IMR-90 (cell line): ENCODE measurements at regions not wholly inside any gene's neighbourhood (a gene's known extent, or its start where the extent isn't known, plus 50 kb on each side); places are given as distances from the start of the nearest gene placed in this dataset.

Experiments
- ATAC-seq: fragments of 200-7000 bp; cut with Tn5 transposase; 2 replicates; pipeline ENCODE4 v1.9.1; 2020; ENCODE audit warnings: low read depth, mild to moderate bottlenecking, moderate library complexity
- BruUV-seq: library from RNA; stranded (reverse); fragments of 400-500 nt; replicated peaks from 2 replicates; lab custom pipeline; 2021; lab: Mats Ljungman, UMichigan
- CTCF ChIA-PET: fragments of 300-600 bp; formaldehyde crosslinking; extraction: SDS; loops from one replicate; lab custom pipeline; 2021; ENCODE audit warnings: antibody characterized with exemption; lab: Yijun Ruan, JAX
- POLR2A ChIA-PET: fragments of 300-600 bp; sonication (Branson Sonifier 250); formaldehyde crosslinking; loops from one replicate; lab custom pipeline; 2022; ENCODE audit warnings: antibody characterized with exemption; ENCODE audit not compliant: unreplicated experiment; lab: Charles Lee
- DNase-seq: peaks from one replicate; pipeline ENCODE4 v3.0.0; 2013
- H2AFZ ChIP-seq: replicated peaks from 2 replicates; pipeline ENCODE3; 2013; ENCODE audit warnings: low read length, mild to moderate bottlenecking; ENCODE audit not compliant: poor library complexity
- H2AK5ac ChIP-seq: 2 replicates; pipeline ENCODE4 v1.6.1; 2013; ENCODE audit warnings: low read depth, low read length, inconsistent platforms
- H2AK9ac ChIP-seq: replicated peaks from 2 replicates; pipeline ENCODE3; 2013; ENCODE audit warnings: mild to moderate bottlenecking, low read depth, low read length, moderate library complexity; ENCODE audit not compliant: poor library complexity
- H2BK120ac ChIP-seq: 2 replicates; pipeline ENCODE4 v1.6.1; 2013; ENCODE audit warnings: low read depth, low read length, inconsistent platforms
- H2BK15ac ChIP-seq: 3 replicates; pipeline ENCODE4 v1.6.1; 2013; ENCODE audit warnings: low read depth, low read length, inconsistent platforms
- H2BK20ac ChIP-seq: 2 replicates; pipeline ENCODE4 v1.6.1; 2013; ENCODE audit warnings: low read depth, mild to moderate bottlenecking, inconsistent platforms, low read length, moderate library complexity
- H2BK5ac ChIP-seq: 2 replicates; pipeline ENCODE4 v1.6.1; 2013; ENCODE audit warnings: mild to moderate bottlenecking, low read depth, low read length, inconsistent platforms; ENCODE audit not compliant: poor library complexity, severe bottlenecking
- H3K14ac ChIP-seq: replicated peaks from 2 replicates; pipeline ENCODE4 v1.6.1; 2013; ENCODE audit warnings: low read depth, low read length, inconsistent platforms
- H3K18ac ChIP-seq: 2 replicates; pipeline ENCODE4 v1.6.1; 2013; ENCODE audit warnings: low read depth, low read length, control low read depth
- H3K23ac ChIP-seq: 2 replicates; pipeline ENCODE4 v1.6.1; 2013; ENCODE audit warnings: low read depth, low read length, inconsistent platforms
- H3K27ac ChIP-seq: 2 replicates; pipeline ENCODE4 v1.5.1; 2013; ENCODE audit warnings: mild to moderate bottlenecking, control low read depth, low read length; ENCODE audit not compliant: insufficient read depth
- H3K27me3 ChIP-seq: 2 replicates; pipeline ENCODE4 v1.6.1; 2013; ENCODE audit warnings: low read length; ENCODE audit not compliant: control insufficient read depth, insufficient read depth
- H3K36me3 ChIP-seq: 2 replicates; pipeline ENCODE4 v1.6.1; 2013; ENCODE audit warnings: low read length, mixed read lengths; ENCODE audit not compliant: control insufficient read depth, insufficient read depth
- H3K4ac ChIP-seq: 2 replicates; pipeline ENCODE4 v1.6.1; 2013; ENCODE audit warnings: low read depth, low read length, inconsistent platforms
- H3K4me1 ChIP-seq: 2 replicates; pipeline ENCODE4 v1.6.1; 2013; ENCODE audit warnings: low read length, mixed read lengths; ENCODE audit not compliant: control insufficient read depth, insufficient read depth
- H3K4me2 ChIP-seq: 2 replicates; pipeline ENCODE4 v1.6.1; 2013; ENCODE audit warnings: low read depth, mild to moderate bottlenecking, control low read depth, low read length, moderate library complexity
- H3K4me3 ChIP-seq: 2 replicates; pipeline ENCODE4 v1.5.1; 2013; ENCODE audit warnings: low read depth, mild to moderate bottlenecking, control low read depth, low read length, moderate library complexity; ENCODE audit not compliant: insufficient read depth
- H3K56ac ChIP-seq: 2 replicates; pipeline ENCODE4 v1.6.1; 2013; ENCODE audit warnings: low read length, inconsistent platforms; ENCODE audit not compliant: insufficient read depth; ENCODE audit errors: extremely low read depth
- H3K79me1 ChIP-seq, 2 experiments: 2 replicates each; pipeline ENCODE4 v1.6.1; 2013; ENCODE audit warnings: low read length in 2 of 2, inconsistent platforms in 1 of 2, low read depth in 1 of 2
- H3K9ac ChIP-seq: 2 replicates; pipeline ENCODE4 v1.6.1; 2013; ENCODE audit warnings: low read depth, low read length, control low read depth
- H3K9me1 ChIP-seq: 2 replicates; pipeline ENCODE4 v1.6.1; 2013; ENCODE audit warnings: low read length, inconsistent platforms; ENCODE audit not compliant: insufficient read depth
- H3K9me3 ChIP-seq: 2 replicates; pipeline ENCODE4 v1.6.1; 2013; ENCODE audit warnings: low read length; ENCODE audit not compliant: control insufficient read depth, insufficient read depth
- H4K20me1 ChIP-seq: 2 replicates; pipeline ENCODE4 v1.6.1; 2013; ENCODE audit warnings: low read length, inconsistent platforms; ENCODE audit not compliant: insufficient read depth
- H4K5ac ChIP-seq: 2 replicates; pipeline ENCODE4 v1.6.1; 2013; ENCODE audit warnings: mild to moderate bottlenecking, low read depth, low read length, control low read depth
- H4K8ac ChIP-seq, 2 experiments: 2 replicates each; pipeline ENCODE4 v1.6.1; 2013; ENCODE audit warnings: low read depth in 2 of 2, low read length in 2 of 2, control low read depth in 1 of 2, inconsistent platforms in 1 of 2
- H4K91ac ChIP-seq: 2 replicates; pipeline ENCODE4 v1.6.1; 2013; ENCODE audit warnings: low read depth, low read length, inconsistent platforms; ENCODE audit not compliant: insufficient read depth
- CEBPB ChIP-seq: IDR thresholded peaks from 2 replicates; pipeline ENCODE4 v1.6.1; 2012; ENCODE audit warnings: low read depth, low read length, improper control_type of control experiment
- dilution Hi-C: fragments of 300-500 bp; cut with HindIII; formaldehyde crosslinking; loops from one replicate; pipeline ENCODE4 v1.14.3; 2018; ENCODE audit warnings: low sequenced_read_pairs; ENCODE audit not compliant: unreplicated experiment
- in situ Hi-C: fragments of 300-500 bp; cut with MboI; formaldehyde crosslinking; loops from 3 replicates; pipeline ENCODE4 v1.14.3; 2019; ENCODE audit warnings: low sequenced_read_pairs, inconsistent platforms, mixed read lengths
- intact Hi-C: fragments of 100-400 bp; cut with micrococcal nuclease; formaldehyde crosslinking; loops from 2 replicates; pipeline ENCODE4 v1.10.0; 2022
- TF ChIP-seq, protein P1 (sequence below): fragments of 150-350 bp; IDR thresholded peaks from 2 replicates; pipeline ENCODE4 v1.6.1; 2017; ENCODE audit warnings: mild to moderate bottlenecking, antibody characterized with exemption, low read length, low read depth

DNA sequence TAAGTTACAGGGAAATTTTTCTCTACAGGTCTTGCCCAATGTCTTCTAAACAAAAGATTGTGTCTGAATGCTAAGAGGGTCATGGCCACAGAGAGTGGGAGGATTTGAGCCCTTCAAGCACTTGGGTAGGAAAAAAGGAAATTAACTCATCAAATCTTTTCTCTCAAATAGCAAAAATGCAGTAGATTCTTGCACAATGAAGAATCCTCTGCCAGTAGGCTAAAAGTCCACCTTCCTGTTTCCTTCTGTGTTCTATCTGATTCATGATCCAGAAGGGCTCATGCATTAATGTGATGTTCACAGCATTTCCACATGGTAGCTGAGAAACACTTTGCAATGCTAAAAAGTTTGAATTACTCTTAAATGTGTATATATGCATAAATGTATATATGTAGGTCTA, 177.1 kb downstream of the CD47 start:
- Histone ChIP-seq H3K4me3 (no peak overlapping the region), H3K14ac (no peak overlapping the region), H2BK5ac (no peak overlapping the region), H3K27me3 (peaks cover 8% of the 10 kb centered on the region), H3K9me3 (0 out of 2 replicates have a peak, but pooled peaks cover 2% of the 10 kb centered on the region), H3K4me2 (no peak overlapping the region), H3K56ac (no peak overlapping the region), H2BK120ac (no peak overlapping the region), H3K4me1 (no peaks in the 10 kb centered on the region), H4K91ac (no peak overlapping the region), H4K5ac (no peak overlapping the region), H2BK20ac (no peak overlapping the region), H3K23ac (no peak overlapping the region), H4K20me1 (no peaks in the 10 kb centered on the region), H3K27ac (no peak overlapping the region), H3K18ac (no peak overlapping the region), H2AFZ (no peak overlapping the region), H3K9me1 (no peaks in the 10 kb centered on the region), H4K8ac (no peak overlapping the region), H3K4ac (no peak overlapping the region), H2BK15ac (no peak overlapping the region), H2AK5ac (no peak overlapping the region), H3K9ac (no peak overlapping the region), H3K36me3 (no peaks in the 10 kb centered on the region), H3K79me1 (no peaks in the 10 kb centered on the region), H2AK9ac (no peak overlapping the region)
- in situ Hi-C loops (no loop called here), intact Hi-C loops (no loop called here), dilution Hi-C loops (no loop called here)
- CTCF ChIA-PET, result interaction anchor here (0.5 kb wide), 1 partner anchor 132 kb away, joined by 3 read pairs; no protein-coding TSS in a partner anchor
- TF ChIP-seq, protein P1, sequence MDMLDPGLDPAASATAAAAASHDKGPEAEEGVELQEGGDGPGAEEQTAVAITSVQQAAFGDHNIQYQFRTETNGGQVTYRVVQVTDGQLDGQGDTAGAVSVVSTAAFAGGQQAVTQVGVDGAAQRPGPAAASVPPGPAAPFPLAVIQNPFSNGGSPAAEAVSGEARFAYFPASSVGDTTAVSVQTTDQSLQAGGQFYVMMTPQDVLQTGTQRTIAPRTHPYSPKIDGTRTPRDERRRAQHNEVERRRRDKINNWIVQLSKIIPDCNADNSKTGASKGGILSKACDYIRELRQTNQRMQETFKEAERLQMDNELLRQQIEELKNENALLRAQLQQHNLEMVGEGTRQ, result no peak
- peak; percentile 43; the same call in 1 of the 2 replicates for TF ChIP-seq CEBPB
- DNase-seq, result peak; percentile 42
- ATAC-seq, result no peak
- no TSS peak for BruUV-seq
- POLR2A ChIA-PET, result no interaction called here
